Activated T-cell treated with anti-CD3 and anti-CD28 coated beads for 4 hours (primary cell): ENCODE measurements at regions not wholly inside any gene's neighbourhood (a gene's known extent, or its start where the extent isn't known, plus 50 kb on each side); places are given as distances from the start of the nearest gene placed in this dataset.

Experiments used
- DNase-seq: peaks from one replicate; pipeline ENCODE4 v3.0.0-alpha.2; 2020

DNA sequence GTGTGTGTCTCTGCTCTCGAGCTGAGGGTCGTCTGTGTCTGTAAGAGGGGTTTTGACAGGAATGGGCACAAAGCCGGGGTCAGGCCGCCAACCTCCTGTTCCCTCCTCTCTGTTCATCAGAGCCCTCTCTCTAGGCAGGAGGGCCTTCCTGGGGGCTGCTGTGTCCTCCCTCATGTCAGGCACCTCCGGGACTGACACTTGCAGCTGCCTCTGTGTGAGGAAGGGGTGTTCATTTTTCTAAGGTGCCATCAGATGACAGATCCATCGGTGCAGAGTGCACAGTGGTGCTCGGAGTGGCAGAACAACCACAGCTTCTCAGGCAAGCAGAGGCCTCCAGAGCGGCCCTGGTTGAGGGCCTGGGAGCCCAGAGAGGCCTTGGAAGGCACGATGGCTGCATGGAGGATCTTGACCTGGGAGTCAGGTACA, 265.4 kb upstream of the B3GAT1 start:
- no peak for DNase-seq

DNA sequence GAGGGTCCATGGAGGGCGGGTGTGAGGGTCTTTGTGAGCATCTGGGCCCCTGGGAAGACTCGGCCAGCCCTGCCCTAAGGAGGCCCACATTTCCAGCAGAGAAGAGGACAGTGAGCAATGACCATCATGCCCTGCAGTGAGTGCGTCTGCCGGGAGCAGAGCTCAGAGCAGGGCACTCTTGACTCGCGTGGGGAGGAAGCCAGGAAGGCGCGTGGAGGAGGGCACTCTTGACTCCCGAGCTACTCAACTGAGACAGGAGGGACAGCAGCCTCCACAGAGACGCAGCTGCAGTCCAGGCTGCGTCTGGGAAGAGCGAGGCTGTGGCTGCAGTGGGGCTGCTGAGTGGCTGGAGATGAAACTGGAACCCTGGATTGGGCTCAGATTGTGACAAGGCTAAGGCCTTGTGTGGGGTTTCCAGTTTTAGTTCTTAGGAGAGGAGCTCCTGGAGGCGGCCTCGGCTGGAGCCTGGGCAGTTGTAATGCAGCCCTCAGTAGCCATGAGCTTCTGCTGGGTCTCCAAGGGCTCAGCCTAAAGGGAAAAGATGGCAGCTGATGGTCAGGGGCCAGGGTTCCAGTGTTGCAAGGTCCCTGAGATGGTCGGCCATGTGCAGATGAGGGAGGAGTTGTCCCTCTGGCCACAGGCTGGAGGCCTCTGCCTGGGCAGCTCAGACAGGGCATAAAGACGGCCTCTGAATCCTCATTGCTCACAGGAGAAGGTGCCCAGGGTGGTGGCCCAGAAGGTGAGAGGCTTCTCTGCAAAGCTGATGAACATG, 264.7 kb upstream of the B3GAT1 start:
- DNase-seq = no peak

DNA sequence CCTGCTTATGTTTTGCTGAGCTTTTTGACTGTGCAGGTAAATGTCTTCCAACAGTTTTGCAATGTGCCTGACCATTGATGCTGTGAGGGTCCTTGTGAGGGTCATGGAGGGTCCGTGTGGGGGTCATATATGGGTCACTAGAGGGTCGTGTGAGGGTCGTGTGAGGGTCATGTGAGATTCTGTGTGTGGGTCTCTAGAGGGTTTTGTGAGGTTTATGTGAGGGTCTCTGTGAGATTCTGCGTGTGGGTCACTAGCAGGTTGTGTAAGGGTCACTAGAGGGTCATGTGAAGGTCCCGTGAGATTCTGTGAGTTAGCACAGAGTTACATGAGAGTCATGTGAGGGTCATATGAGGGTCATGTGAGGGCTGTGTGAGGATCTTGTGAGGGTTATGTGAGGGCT, 263.9 kb upstream of the B3GAT1 start:
- DNase-seq = no peak

DNA sequence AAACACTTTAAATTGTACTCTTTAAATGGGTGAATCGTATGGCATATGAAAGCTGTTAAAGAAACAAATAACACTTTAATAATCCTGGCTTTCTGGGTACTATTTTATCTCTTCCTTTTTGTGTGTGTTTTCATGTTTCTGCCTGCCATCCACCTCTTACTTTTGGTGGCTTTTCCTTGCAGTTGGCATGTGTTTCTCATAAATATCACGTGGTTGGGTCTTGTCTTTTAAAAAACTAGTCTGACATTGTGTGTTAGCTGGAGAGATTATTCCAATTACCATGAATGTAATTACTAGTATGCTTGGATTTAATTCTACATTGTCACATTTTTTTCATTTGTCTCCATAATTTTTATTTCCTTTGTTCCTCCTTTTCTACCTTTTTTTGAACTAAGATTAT, 262.9 kb upstream of the B3GAT1 start:
- no peak for DNase-seq

DNA sequence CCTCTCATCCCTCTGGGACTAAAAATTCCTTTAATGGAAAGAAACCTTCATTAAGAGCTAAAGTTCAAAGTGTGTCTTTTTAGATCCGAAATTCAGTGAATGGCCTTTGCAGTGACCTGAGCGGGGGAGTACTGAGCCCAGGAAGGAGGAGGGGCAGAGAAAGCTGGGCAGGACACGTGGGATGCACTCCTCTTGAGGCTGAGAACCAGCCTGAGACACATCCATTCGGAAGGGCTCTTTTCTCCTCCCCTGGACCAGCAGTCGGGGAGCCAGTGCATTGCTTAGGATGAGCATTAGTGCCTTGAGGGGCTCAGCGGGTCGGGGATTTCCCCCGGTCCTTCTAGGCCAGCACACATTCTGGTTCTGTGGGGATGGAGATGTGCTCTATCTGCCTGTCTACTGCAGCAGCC, 258.9 kb upstream of the B3GAT1 start:
- DNase-seq = no peak

DNA sequence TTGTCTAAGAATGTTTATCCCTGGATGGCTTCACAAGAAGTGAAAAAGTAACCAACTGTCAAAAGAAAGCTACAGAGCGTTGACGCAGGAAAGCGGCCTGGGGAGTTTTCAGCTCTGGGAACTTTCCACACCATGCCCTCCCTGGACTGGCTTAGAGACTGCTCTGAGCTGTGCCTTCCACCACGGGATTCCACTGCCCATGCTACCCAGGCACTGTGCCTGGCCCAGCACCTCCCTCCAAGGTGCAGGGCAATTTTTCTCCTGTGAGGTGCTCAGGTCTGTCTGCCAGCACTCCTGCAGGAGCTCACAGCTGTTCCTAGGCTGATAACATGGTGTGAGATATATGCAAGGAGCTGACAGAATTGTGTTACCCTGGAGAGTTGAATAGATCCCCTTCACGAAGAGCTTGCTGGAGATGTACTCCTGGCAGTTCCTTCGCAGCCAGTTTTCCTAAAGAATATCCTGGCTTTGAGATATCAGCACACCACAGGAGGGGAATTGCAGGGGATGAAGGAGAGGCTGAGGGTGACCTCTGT, 258.3 kb upstream of the B3GAT1 start:
- no peak for DNase-seq

DNA sequence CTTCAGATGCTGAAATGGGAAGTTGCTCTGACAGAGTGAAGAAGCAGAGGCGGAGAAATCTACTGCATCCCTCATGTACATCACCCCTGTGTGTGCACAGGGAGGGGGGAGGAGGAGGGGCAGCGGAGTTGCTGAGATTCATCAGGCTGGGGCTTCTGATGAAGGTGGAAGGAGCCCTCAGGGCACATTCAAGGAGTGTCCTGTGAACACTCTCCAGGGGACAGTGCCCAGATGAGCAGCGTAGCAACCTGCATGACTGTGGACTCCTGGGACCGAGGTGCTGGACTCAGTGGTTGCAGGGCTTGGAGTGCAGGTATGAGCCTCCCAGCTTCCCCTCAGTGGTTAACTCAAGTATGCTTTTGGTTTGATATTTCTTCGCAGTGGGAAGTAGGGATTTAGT, 257.8 kb upstream of the B3GAT1 start:
- DNase-seq = no peak

DNA sequence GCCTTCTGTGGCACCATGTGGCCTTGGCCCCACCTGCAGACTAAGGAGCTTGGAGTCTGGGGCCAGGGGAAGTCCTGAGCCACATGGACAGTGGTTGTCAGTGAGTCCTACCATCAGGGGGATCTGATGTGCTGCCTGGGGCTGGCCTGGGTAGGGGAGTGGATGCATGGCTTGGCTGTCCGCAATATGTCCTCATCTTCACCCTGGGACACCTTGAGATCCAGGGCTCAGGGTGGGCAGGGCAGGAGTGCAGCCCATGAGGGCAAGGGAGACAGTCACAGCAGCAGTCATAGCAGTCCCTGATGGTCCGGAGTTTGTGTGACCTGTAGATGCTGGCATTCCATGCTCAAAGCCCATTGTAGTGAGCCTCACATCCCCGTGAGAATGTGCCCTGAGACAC, 256.8 kb upstream of the B3GAT1 start:
- no peak for DNase-seq

DNA sequence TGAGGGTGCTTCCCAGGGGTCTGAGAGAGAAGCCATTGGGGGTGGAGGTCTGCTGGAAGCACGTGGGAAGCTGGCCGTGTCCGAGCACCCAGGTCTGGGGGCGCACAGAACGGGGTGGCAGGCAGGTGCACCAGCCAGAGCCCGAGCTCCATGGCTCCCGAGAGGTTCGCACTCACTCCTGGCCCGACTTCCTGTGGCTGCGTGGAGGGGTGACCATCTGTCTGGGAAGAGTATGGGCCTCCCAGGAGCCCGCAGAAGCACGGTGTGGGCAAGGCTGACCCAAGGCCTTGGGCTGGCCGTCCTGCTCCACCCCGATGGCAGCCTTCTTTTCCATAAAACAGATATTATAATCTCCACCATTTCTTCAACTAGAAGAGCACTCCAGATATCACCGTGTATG, 256.0 kb upstream of the B3GAT1 start:
- no peak for DNase-seq

DNA sequence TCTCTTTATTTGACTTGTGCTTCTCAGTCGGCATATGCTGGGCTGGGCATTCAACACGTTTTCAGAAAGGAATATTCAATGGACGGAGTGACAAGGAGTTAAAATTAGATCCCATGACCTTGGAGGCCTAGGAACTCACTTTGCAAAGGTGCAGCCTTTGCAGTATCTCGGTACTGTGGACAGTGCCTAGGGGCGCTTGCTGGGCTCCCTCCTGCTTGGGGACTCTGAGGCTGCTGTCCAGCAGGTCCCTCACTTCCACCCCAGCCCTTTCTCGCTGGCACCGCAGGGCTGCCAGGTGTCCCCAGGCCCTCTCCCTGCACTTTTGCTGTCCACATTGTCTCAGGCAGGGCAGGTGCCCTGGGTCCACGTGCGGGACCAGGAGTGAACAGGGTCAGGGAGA, 255.5 kb upstream of the B3GAT1 start:
- no peak for DNase-seq

DNA sequence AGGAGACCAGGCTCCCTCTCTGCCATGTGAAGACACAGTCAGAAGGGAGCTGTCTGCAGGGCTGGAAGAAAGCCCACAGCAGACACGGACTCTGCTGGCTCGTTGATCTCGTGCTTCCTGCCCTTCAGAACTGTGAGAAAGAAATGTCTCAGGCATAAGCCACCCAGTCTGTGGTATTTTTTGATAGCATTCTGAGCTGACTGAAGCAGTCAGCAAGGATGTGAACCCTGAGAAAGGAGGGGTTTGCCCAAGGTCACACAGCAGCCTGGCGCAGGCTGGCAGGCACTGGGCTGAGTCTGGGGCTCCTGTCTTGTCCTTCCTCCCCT, 255.1 kb upstream of the B3GAT1 start:
- no peak for DNase-seq

DNA sequence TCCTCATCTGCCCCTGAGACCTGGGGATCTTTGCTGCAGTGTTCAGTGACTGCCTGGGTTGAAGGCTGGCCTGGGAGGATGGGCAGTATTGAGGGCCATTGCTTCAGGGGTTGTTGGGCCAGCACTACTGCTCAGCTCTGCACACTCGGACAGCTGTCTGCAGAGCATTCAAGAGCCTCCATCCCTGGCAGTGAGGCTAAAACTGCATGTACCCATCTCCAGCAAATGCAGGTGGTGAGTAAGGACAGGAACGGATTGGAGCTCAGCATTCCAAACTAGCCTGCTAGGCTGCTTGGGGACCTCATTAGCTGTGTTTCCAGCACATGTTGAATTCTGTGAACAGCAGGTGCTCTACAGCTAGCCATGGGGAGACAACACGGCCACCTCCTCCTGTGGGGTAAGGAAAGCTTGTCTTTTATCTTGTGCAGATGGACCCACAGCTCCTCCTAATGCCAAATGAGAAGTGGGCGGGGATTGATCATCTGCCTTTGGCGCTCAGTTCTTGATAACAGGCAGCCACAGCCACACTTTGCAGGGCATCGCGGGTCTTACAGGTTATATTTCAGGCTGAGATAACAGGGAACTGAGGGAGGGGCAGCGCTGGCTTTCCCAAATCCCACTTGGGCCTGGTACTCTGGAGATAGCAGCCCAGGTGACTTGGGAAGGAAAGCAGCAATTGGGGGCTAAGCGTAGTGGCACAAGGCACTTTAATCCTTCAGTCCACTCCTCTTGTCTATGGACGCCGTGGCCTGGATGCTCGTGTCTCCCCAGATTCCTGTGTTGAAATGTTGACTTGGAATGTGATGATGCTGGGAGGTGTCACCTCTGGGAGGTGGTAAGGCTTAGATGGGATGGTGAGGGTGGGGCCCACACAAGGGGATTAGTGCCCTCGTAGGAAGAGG, 254.5 kb upstream of the B3GAT1 start:
- no peak for DNase-seq

DNA sequence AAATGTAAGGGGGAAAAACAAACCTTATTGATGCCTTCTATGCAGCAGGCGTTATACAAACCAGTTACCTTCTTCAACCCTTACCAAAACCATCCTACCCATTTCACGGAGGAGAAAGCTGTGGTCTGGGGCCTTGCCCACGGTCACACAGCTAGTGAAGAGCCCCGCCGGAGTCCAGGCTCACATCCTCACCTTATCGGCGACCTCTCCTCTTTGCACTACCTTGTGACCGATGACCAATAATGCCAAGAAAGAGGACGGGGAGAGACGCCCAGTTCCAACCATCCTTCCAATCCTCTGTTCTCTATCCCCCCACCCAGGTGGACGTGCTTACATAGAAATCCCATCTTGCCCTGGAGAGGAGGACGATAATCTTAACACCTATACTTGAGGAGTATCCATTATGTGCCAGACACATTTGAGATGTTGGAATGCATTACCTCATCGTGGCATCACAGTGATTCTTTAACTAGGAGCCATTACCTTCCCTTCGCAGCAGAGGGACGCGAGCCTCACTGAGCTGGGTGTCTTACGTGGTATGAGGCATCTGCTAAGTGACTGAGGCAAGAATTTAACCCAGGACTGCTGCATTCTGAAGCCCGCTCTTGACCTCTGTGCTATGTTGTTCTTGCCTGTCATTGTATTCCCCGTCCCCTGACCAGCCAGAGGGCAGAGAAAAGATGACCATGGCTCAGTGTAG, 253.7 kb upstream of the B3GAT1 start:
- DNase-seq = no peak

DNA sequence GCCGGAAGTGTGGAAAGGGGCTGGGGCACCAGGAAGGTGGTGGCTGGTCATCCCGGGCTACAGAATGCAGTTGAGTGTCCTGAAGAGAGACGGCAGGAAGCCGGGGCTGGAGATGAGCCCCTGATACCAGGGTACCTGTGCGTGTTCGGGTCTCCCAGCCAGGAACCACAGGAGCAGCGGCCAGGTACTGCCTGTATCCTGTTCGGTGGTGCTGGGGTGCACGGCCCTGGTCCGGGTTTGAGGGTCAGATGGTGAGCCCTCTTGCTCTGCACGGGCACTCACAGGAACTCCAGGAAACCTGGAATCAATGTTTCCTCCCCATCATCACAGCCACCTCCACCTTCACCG, 253.1 kb upstream of the B3GAT1 start:
- no peak for DNase-seq

DNA sequence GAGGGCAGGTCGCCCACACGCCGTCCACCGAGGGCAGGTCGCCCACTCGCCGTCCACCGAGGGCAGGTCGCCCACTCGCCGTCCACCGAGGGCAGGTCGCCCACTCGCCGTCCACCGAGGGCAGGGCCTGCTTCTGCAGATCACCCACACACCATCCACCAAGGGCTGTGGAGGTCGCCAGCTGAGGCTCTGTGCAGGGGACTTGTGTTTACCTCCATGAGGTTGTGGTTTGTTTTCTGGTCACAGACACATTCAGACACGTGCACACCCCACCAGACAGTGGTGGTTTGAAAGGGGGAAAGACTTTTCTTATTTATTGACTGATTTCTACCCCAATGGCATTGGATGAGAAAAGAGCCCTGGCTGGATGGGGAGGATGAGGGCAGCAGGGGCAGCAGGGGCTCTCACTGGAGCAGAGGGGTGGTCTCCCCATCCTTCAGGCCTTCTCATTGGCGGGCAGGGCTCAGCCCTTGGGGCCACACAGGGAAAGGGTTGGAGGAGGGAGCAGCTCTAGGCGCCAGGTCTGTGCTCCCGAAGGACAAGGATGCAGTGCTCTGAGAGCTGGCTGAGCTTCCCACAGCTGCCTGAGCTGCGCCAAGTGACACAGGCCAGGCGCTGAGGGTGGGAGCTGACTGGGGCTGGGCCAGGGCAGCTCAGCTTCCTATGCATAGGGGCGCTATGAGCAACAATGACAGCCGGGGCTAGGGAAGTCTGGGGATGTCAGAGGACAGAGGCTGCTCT, 252.6 kb upstream of the B3GAT1 start:
- no peak for DNase-seq

DNA sequence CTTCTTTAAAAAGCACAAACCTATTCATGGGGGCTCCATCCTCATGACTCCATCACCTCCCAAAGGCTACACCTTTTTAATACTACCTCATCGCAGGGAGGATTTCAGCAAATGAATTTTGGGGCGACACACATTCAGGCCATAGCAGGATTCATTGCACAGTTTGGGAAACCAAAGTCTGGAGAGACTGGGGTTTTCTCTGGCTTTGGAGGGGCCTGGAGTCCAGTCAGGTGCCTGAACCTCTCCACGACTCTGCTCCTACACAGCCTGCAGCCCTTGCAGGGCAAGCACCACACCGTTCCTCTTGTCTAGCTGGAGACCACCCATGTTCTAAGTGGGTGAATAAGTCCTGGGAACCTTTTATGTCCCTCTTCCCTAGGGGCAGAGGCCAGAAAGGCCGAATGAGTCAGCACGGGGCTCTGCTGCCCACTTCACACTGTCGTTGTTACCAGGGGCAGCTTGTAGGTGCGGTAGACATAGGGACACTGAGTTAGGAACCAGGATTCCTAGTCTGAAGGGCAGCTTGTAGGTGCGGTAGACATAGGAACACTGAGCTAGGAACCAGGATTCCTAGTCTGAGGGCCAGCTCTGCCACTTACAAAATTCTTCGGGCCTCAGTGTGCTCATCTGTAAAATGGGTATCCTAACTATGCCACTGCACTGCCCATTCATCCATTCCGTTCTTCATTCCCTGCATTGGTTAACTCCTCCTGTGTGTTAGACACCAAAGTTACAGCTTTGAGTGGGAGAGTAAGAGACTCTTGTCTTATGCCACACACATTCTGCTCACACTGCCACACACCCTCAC, 251.7 kb upstream of the B3GAT1 start:
- DNase-seq = no peak

DNA sequence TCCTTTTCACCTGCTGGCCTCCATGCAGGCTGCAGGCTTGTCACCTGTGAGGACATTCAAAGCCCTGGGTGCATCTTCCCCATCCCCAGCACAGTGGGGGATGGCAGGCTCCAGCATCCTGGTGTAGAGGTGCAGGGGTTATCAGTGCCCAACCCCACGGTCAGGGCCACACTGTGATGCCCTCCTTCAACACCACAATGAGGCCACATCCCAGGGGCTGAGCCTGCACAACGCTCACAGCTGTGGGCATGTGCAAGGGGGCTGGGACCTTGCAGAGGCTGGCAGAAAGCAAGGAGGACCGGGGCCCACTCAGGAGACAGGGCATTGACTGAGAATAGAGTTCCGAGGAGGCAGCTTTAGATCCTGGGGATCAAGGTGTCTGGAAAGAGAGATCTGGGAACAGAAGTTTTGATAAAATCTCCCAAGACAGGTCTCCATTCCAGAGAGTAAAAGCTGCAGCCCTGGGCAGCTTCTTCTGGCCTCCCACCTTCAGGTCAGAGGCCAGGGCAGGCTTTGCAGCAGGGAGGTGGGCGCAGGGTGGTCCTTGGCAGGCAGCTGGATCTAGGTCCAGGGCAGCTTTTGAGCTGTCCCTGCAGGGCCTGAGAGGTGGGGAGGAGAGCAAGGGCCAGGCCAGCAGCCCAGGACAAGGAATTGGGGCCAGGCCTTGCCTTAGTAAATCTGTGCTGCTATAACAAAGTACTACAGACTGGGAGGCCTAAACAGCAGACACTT, 250.8 kb upstream of the B3GAT1 start:
- no peak for DNase-seq

DNA sequence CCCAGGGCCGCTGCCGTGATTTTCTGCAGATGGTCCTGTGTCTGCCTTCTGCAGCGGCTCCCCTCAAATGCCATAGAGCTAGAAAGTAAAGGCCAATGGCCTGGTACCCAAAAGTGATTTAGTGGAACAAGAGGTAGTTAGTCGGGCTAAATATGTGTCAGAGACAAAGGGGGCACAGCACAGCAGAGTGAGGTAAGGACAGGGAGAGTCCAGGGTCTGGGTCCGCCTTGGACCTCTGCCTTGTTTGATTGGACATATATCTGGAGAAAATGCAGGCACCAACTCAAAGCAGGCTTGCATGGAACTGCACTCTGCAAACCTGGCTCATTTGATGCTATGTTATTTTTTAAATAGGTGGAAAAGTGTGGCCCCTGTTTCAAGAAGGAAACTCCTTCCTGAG, 249.6 kb upstream of the B3GAT1 start:
- DNase-seq = no peak

DNA sequence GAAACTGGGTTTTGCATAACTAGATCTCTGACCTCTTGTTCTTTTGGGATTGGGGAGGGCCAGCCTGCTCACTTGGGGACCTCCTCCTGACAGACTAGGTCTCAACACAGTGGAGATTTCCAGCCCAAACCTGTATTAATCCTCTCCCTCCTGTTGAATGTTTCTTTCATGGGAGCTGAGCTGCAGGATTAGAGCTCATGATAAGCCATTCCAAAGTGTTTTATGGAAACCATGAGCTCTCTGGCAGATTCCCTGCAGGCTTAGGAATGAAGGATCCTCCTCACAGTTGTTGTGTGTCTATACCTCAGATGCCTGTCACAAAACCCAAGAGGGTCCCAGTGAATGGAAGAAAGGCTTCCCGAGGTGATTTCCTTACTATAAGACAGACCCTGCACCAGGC, 248.4 kb upstream of the B3GAT1 start:
- no peak for DNase-seq

DNA sequence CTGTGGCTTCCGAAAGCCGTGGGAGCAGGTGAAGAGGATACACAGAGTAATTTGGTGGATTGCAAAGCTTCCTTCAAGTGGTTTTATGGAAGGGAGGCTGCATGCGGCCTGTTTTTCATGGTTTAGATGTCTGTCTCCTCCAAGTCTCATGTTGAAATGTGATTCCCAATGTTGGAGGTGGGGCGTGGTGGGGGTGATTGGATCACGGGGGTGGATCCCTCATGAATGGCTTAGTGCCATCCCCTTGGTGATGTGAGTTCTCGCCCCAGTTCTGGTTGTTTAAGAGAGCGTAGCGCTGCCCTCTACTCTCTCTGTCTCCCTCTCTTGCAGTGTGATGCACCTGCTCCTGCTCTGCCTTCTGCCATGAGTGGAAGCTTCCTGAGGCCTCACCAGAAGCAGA, 247.8 kb upstream of the B3GAT1 start:
- DNase-seq = no peak

DNA sequence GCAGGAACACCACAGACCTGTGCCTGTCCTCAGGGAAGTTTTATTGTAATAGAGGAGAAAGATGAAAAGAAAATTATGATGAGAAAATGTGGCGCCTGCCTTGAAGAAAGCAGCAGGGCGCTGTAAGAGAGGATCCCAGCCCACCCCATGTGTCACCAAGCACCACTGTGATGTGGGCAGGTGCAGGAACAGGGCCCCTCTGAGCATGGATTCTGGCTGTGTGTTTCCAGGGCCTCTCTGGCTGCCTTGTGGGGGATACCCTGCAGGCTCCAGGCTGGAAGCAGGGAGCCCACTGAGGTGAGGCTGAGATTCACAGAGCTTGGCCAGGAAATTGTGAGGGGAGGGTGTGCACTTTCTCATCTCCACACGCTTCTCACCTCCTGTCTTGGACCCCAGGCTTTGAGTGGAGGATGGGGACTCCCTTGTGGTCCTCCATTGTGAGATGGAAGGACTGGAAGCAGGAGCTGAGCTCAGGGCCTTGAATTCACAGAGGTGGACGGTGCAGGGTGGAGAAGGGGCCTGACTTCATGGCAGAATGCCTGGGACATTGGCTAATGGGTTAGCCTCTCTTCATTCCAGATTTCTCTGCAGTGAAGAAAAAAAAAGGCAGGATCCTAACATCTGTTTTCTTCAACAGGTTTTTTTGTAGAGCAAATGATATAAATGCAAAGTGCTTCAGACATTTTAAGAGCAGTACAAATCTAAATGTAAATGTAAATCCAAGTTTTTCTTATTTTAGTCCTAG, 246.6 kb upstream of the B3GAT1 start:
- no peak for DNase-seq
